Liver (tissue), 8 donors: ENCODE measurements at regions not wholly inside any gene's neighbourhood (a gene's known extent, or its start where the extent isn't known, plus 50 kb on each side); places are given as distances from the start of the nearest gene placed in this dataset.

Experiments
- DNase-seq: peaks from one replicate; pipeline ENCODE4 v3.0.0-alpha.2; 2017; ENCODE audit warnings: low spot score
- H3K27ac ChIP-seq, 2 donors: one replicate each; pipeline ENCODE4 v1.7.0; 2013; ENCODE audit warnings: inconsistent platforms in 2 of 2, low read length in 2 of 2, control low read depth in 1 of 2, low read depth in 1 of 2, mild to moderate bottlenecking in 1 of 2
- H3K27me3 ChIP-seq, 4 donors: one replicate each; pipeline versions ENCODE4 v1.6.1 to v1.7.0; 2013; ENCODE audit warnings: low read length in 3 of 4, inconsistent platforms in 1 of 4, mild to moderate bottlenecking in 1 of 4, moderate library complexity in 1 of 4; ENCODE audit not compliant: control insufficient read depth in 4 of 4, insufficient read depth in 4 of 4
- H3K36me3 ChIP-seq, 4 donors: one replicate each; pipeline versions ENCODE4 v1.6.1 to v1.7.0; 2013; ENCODE audit warnings: low read length in 3 of 4, mild to moderate bottlenecking in 3 of 4, low read depth in 1 of 4, moderate library complexity in 1 of 4; ENCODE audit not compliant: control insufficient read depth in 4 of 4, insufficient read depth in 3 of 4
- H3K4me1 ChIP-seq, 4 donors: one replicate each; pipeline versions ENCODE4 v1.6.1 to v1.7.0; 2013; ENCODE audit warnings: low read length in 3 of 4, mild to moderate bottlenecking in 3 of 4, moderate library complexity in 1 of 4; ENCODE audit not compliant: control insufficient read depth in 4 of 4, insufficient read depth in 4 of 4
- H3K4me3 ChIP-seq, 3 donors: one replicate each; pipeline versions ENCODE4 v1.6.1 to v1.7.0; 2013; ENCODE audit warnings: low read length in 3 of 3, control low read depth in 1 of 3, low read depth in 1 of 3, mild to moderate bottlenecking in 1 of 3
- H3K9ac ChIP-seq, 2 donors: one replicate each; pipeline ENCODE4 v1.7.0; 2013; ENCODE audit warnings: low read length in 2 of 2, mild to moderate bottlenecking in 2 of 2, moderate library complexity in 2 of 2, control low read depth in 1 of 2, low read depth in 1 of 2
- H3K9me3 ChIP-seq, 4 donors: one replicate each; pipeline versions ENCODE4 v1.6.1 to v1.7.0; 2013; ENCODE audit warnings: low read length in 3 of 4; ENCODE audit not compliant: control insufficient read depth in 4 of 4
- ATF3 ChIP-seq: IDR thresholded peaks from 2 replicates; pipeline ENCODE4 v1.6.1; 2016; ENCODE audit warnings: antibody characterized with exemption
- CTCF ChIP-seq: fragments of 150-350 bp; IDR thresholded peaks from 2 replicates; pipeline ENCODE4 v1.5.1; 2017; ENCODE audit warnings: improper control_type of control experiment, low read depth, low read length; ENCODE audit not compliant: missing input control
- EGR1 ChIP-seq, 2 donors: IDR thresholded peaks; 2 replicates each; pipeline ENCODE4 v1.6.1; 2016 to 2018; ENCODE audit warnings: antibody characterized with exemption in 2 of 2, low read depth in 2 of 2
- FOXA1 ChIP-seq: IDR thresholded peaks from 2 replicates; pipeline ENCODE4 v1.6.1; 2016; ENCODE audit warnings: antibody characterized with exemption
- GABPA ChIP-seq, 2 donors: IDR thresholded peaks in 1 of 2; conservative IDR thresholded peaks in 1 of 2; 2 replicates each; pipeline ENCODE4 v1.6.1; 2016; ENCODE audit warnings: antibody characterized with exemption in 2 of 2, mild to moderate bottlenecking in 1 of 2, moderate library complexity in 1 of 2
- HNF4A ChIP-seq, 2 donors: conservative IDR thresholded peaks; 2 replicates each; pipeline ENCODE4 v1.6.1; 2016; ENCODE audit warnings: antibody characterized with exemption in 2 of 2, mild to moderate bottlenecking in 2 of 2
- HNF4G ChIP-seq: IDR thresholded peaks from 2 replicates; pipeline ENCODE4 v1.6.1; 2016; ENCODE audit warnings: antibody characterized with exemption
- JUND ChIP-seq, 2 donors: IDR thresholded peaks; 2 replicates each; pipeline ENCODE4 v1.6.1; 2016; ENCODE audit warnings: antibody characterized with exemption in 2 of 2
- MAX ChIP-seq: IDR thresholded peaks from 2 replicates; pipeline ENCODE4 v1.6.1; 2016; ENCODE audit warnings: antibody characterized with exemption
- NR2F2 ChIP-seq: IDR thresholded peaks from 2 replicates; pipeline ENCODE4 v1.6.1; 2016; ENCODE audit warnings: antibody characterized with exemption
- RAD21 ChIP-seq, 2 donors: IDR thresholded peaks; 2 replicates each; pipeline ENCODE4 v1.6.1; 2016; ENCODE audit warnings: antibody characterized with exemption in 2 of 2, mild to moderate bottlenecking in 2 of 2
- SP1 ChIP-seq: IDR thresholded peaks from 2 replicates; pipeline ENCODE4 v1.6.1; 2018; ENCODE audit warnings: antibody characterized with exemption, mild to moderate bottlenecking
- YY1 ChIP-seq: IDR thresholded peaks from 2 replicates; pipeline ENCODE4 v1.6.1; 2016; ENCODE audit warnings: antibody characterized with exemption, mild to moderate bottlenecking
- WGBS: extraction: QIAGEN DNeasy Blood & Tissue Kit; methylation state at CpG from one replicate; pipeline ENCODE4 v1.1.7; 2013; 5-methylcytosine and 5-hydroxymethylcytosine counted together
- TF ChIP-seq, protein P1 (sequence below): IDR thresholded peaks from 2 replicates; pipeline ENCODE4 v1.6.1; 2016; ENCODE audit warnings: antibody characterized with exemption, mild to moderate bottlenecking
- TF ChIP-seq, protein P2 (sequence below): IDR thresholded peaks from 2 replicates; pipeline ENCODE4 v1.6.1; 2016; ENCODE audit warnings: antibody characterized with exemption
- donor health status: healthy.
- donor health status: healthy.
- donor health status: healthy.
- donor health status: healthy.
- donor health status: healthy.

GRCh38 chr5:56700711-56701110 lies 114.6 kb upstream of the MAP3K1 start:
- H3K27ac ChIP-seq, result no peak overlapping the region
- WGBS, result 84% methylated on average over 4 of the region's 4 CpGs
- no peak overlapping the region for H3K9ac ChIP-seq
- no peaks in the 10 kb centered on the region for H3K9me3 ChIP-seq
- no peaks in the 10 kb centered on the region for H3K36me3 ChIP-seq
- TF ChIP-seq CTCF, result no peak
- TF ChIP-seq, protein P1, sequence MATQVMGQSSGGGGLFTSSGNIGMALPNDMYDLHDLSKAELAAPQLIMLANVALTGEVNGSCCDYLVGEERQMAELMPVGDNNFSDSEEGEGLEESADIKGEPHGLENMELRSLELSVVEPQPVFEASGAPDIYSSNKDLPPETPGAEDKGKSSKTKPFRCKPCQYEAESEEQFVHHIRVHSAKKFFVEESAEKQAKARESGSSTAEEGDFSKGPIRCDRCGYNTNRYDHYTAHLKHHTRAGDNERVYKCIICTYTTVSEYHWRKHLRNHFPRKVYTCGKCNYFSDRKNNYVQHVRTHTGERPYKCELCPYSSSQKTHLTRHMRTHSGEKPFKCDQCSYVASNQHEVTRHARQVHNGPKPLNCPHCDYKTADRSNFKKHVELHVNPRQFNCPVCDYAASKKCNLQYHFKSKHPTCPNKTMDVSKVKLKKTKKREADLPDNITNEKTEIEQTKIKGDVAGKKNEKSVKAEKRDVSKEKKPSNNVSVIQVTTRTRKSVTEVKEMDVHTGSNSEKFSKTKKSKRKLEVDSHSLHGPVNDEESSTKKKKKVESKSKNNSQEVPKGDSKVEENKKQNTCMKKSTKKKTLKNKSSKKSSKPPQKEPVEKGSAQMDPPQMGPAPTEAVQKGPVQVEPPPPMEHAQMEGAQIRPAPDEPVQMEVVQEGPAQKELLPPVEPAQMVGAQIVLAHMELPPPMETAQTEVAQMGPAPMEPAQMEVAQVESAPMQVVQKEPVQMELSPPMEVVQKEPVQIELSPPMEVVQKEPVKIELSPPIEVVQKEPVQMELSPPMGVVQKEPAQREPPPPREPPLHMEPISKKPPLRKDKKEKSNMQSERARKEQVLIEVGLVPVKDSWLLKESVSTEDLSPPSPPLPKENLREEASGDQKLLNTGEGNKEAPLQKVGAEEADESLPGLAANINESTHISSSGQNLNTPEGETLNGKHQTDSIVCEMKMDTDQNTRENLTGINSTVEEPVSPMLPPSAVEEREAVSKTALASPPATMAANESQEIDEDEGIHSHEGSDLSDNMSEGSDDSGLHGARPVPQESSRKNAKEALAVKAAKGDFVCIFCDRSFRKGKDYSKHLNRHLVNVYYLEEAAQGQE, result no peak
- TF ChIP-seq HNF4A (conservative IDR thresholded peaks at IDR 0.05), result no peak
- no peak for TF ChIP-seq HNF4G
- TF ChIP-seq FOXA1, result no peak
- no peak for TF ChIP-seq RAD21 (IDR thresholded peaks at IDR 0.05)
- TF ChIP-seq MAX, result no peak
- TF ChIP-seq EGR1 (IDR thresholded peaks at IDR 0.05; ENCODE audit: low read depth in 2 of 2), result no peak
- no peak for TF ChIP-seq GABPA (IDR thresholded peaks at IDR 0.05 in 1 of 2, conservative IDR thresholded peaks at IDR 0.05 in 1 of 2)
- no peak for TF ChIP-seq ATF3
- TF ChIP-seq, protein P2, sequence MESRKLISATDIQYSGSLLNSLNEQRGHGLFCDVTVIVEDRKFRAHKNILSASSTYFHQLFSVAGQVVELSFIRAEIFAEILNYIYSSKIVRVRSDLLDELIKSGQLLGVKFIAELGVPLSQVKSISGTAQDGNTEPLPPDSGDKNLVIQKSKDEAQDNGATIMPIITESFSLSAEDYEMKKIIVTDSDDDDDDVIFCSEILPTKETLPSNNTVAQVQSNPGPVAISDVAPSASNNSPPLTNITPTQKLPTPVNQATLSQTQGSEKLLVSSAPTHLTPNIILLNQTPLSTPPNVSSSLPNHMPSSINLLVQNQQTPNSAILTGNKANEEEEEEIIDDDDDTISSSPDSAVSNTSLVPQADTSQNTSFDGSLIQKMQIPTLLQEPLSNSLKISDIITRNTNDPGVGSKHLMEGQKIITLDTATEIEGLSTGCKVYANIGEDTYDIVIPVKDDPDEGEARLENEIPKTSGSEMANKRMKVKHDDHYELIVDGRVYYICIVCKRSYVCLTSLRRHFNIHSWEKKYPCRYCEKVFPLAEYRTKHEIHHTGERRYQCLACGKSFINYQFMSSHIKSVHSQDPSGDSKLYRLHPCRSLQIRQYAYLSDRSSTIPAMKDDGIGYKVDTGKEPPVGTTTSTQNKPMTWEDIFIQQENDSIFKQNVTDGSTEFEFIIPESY, result no peak
- TF ChIP-seq YY1, result no peak
- TF ChIP-seq JUND (IDR thresholded peaks at IDR 0.05), result no peak
- no peak for TF ChIP-seq NR2F2
- TF ChIP-seq SP1, result no peak
- no peaks in the 10 kb centered on the region for H3K27me3 ChIP-seq
- no peak overlapping the region for H3K4me3 ChIP-seq
- H3K4me1 ChIP-seq, result no peaks in the 10 kb centered on the region
- no peak for DNase-seq

DNA sequence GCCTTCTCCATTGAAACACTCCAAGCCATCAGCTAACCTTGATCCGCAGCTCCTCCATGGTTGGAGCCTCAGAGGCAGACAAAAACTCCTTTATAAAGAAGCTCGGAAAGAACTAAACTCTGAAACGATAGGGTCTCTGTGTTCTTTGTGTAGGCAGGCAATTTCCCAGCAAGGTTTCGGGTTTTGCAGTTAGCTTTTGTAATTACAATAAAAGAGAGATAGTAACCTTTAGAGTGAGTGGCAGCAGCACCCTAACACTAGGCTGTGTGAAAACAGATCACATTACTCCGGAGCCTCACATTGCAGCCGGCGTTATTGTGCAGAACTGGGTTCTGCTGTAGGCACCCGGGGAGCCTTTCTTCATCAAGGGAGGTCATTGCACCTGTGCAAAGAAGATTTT lies 115.8 kb upstream of the MAP3K1 start:
- WGBS, result 75% methylated on average over 8 of the region's 8 CpGs
- H3K9ac ChIP-seq, result no peak overlapping the region

More for the DNA sequence above, 115.8 kb upstream of the MAP3K1 start:
- DNase-seq, result no peak
- Histone ChIP-seq H3K27ac (no peak overlapping the region), H3K27me3 (no peaks in the 10 kb centered on the region), H3K4me1 (no peaks in the 10 kb centered on the region), H3K9me3 (no peaks in the 10 kb centered on the region), H3K4me3 (no peak overlapping the region), H3K36me3 (no peaks in the 10 kb centered on the region)
- TF ChIP-seq EGR1 (IDR thresholded peaks at IDR 0.05; ENCODE audit: low read depth in 2 of 2) (no peak), RAD21 (IDR thresholded peaks at IDR 0.05) (no peak), YY1 (no peak)
